Esophagus squamous epithelium (tissue), 4 donors: ENCODE measurements at regions not wholly inside any gene's neighbourhood (a gene's known extent, or its start where the extent isn't known, plus 50 kb on each side); places are given as distances from the start of the nearest gene placed in this dataset.
"Not testable (repeated sequence)": the region's sequence is repeated elsewhere in the genome, so short reads cannot be mapped to it uniquely, and the experiment has no call there.

ENCODE experiments used
- POLR2A ChIP-seq, 4 donors: fragments of 450-650 bp; IDR thresholded peaks; one replicate each; pipeline ENCODE4 v1.6.1; 2017; ENCODE audit warnings: antibody characterized with exemption in 4 of 4, mild to moderate bottlenecking in 4 of 4, moderate library complexity in 3 of 4
- TF ChIP-seq, protein P1 (sequence below), 6 experiments: fragments of 450-650 bp in 4 of 6; fragments of 200-600 bp in 2 of 6; sonication (generic) in 2 of 6; IDR thresholded peaks; one replicate each; pipeline ENCODE4 v1.5.1; 2016 to 2019; ENCODE audit warnings: antibody characterized with exemption in 6 of 6, mild to moderate bottlenecking in 4 of 6, moderate library complexity in 4 of 6

DNA sequence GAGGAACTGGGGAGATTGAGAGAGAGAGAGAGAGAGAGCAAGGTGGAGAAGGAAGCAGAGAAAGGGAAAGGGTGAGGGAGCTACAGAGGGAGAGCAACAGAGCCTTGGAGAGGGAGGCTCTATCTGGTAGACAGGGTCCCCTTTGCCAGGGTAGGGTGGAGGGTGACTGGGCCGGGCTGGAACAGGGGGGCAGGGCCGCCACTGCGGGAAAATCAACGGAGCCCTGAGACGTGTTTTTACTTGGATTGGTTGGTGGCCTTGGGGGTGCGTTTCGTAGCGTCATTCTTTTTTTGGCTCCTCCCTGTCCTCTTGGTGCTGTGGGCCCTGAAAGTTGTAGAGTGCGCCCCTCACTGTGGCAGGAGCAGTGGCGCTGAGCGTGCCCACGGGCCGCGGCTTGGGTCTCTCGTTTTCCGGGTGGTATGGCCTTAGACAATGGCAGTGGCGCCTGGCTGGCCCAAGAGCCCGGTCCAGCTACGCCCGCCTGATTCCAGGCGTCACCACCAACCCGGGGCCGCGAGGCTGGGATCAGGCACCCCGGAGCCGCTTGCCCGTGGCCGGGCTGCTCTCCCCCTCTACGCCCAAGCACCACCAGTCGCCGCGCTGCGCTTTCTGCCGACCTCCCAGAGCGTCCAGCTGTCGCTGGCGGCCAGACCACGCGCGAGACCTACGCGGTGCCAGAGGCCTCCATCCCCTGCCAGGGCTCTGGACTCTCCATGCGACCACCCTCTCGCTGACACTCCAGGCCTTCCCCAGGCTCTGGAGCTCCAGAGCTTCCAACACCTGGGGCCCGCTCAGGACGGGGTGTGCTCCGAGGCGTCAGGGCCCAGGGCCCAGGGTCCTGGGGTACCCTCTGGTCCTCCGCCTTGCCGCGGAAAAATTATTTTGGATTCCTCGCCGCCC lies 443.8 kb upstream of the DEFB115 start:
- not testable (repeated sequence) for TF ChIP-seq POLR2A (IDR thresholded peaks at IDR 0.05)
- TF ChIP-seq, protein P1, sequence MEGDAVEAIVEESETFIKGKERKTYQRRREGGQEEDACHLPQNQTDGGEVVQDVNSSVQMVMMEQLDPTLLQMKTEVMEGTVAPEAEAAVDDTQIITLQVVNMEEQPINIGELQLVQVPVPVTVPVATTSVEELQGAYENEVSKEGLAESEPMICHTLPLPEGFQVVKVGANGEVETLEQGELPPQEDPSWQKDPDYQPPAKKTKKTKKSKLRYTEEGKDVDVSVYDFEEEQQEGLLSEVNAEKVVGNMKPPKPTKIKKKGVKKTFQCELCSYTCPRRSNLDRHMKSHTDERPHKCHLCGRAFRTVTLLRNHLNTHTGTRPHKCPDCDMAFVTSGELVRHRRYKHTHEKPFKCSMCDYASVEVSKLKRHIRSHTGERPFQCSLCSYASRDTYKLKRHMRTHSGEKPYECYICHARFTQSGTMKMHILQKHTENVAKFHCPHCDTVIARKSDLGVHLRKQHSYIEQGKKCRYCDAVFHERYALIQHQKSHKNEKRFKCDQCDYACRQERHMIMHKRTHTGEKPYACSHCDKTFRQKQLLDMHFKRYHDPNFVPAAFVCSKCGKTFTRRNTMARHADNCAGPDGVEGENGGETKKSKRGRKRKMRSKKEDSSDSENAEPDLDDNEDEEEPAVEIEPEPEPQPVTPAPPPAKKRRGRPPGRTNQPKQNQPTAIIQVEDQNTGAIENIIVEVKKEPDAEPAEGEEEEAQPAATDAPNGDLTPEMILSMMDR (IDR thresholded peaks at IDR 0.05), result not testable (repeated sequence)
